GM23338 (cell line): ENCODE measurements at regions not wholly inside any gene's neighbourhood (a gene's known extent, or its start where the extent isn't known, plus 50 kb on each side); places are given as distances from the start of the nearest gene placed in this dataset.
A peak's percentile ranks its signal among the peaks of the same experiment; 100 is the strongest.

Experiments used
- ATAC-seq: fragments of 200-7000 bp; cut with Tn5 transposase; 3 replicates; pipeline ENCODE4 v1.9.1; 2020
- DNase-seq: peaks from one replicate; pipeline ENCODE4 v3.0.0-alpha.2; 2015; ENCODE audit warnings: low spot score
- H2AFZ ChIP-seq: fragments of 200-600 bp; sonication (generic); 2 replicates; pipeline ENCODE4 v1.8.0; 2016; ENCODE audit warnings: antibody characterized with exemption, mild to moderate bottlenecking, moderate library complexity
- H3F3A ChIP-seq: fragments of 200-600 bp; sonication (generic); replicated peaks from 2 replicates; pipeline ENCODE4 v1.8.0; 2017; ENCODE audit warnings: antibody characterized with exemption, mixed run types, low read depth
- H3K27ac ChIP-seq: fragments of 200-600 bp; sonication (generic); 2 replicates; pipeline ENCODE4 v1.6.1; 2016; ENCODE audit warnings: low read depth
- H3K27me3 ChIP-seq: fragments of 200-600 bp; sonication (generic); 2 replicates; pipeline ENCODE4 v1.8.0; 2016; ENCODE audit warnings: mild to moderate bottlenecking, mixed run types, moderate library complexity; ENCODE audit not compliant: insufficient read depth
- H3K36me3 ChIP-seq: fragments of 200-600 bp; sonication (generic); 2 replicates; pipeline ENCODE4 v1.8.0; 2016; ENCODE audit warnings: mild to moderate bottlenecking; ENCODE audit not compliant: insufficient read depth
- H3K4me1 ChIP-seq: fragments of 200-600 bp; sonication (generic); 2 replicates; pipeline ENCODE4 v1.8.0; 2016; ENCODE audit warnings: mild to moderate bottlenecking, moderate library complexity; ENCODE audit not compliant: insufficient read depth
- H3K4me2 ChIP-seq: fragments of 200-600 bp; sonication (generic); 2 replicates; pipeline ENCODE4 v1.7.1; 2017; ENCODE audit warnings: mixed run types
- H3K4me3 ChIP-seq: fragments of 200-600 bp; sonication (generic); 2 replicates; pipeline ENCODE4 v1.6.1; 2016; ENCODE audit warnings: mixed run types
- H3K79me2 ChIP-seq: fragments of 200-600 bp; sonication (generic); replicated peaks from 2 replicates; pipeline ENCODE4 v1.8.0; 2017; ENCODE audit warnings: mild to moderate bottlenecking; ENCODE audit not compliant: insufficient read depth
- H3K9me2 ChIP-seq: fragments of 200-600 bp; sonication (generic); 2 replicates; pipeline ENCODE4 v1.8.0; 2017; ENCODE audit not compliant: insufficient read depth
- H4K20me1 ChIP-seq: fragments of 200-600 bp; sonication (generic); replicated peaks from 2 replicates; pipeline ENCODE4 v1.8.0; 2017; ENCODE audit warnings: mild to moderate bottlenecking; ENCODE audit not compliant: insufficient read depth
- H3K27ac Mint-ChIP-seq: 2 replicates; pipeline ENCODE4 v1.8.0; 2020; ENCODE audit warnings: inconsistent platforms, mild to moderate bottlenecking, moderate library complexity, mixed read lengths
- H3K27me3 Mint-ChIP-seq: 3 replicates; pipeline ENCODE4 v1.8.0; 2022; ENCODE audit warnings: low read depth, mild to moderate bottlenecking, moderate library complexity, mixed read lengths, inconsistent platforms; ENCODE audit not compliant: insufficient read depth, poor library complexity
- H3K36me3 Mint-ChIP-seq: 3 replicates; pipeline ENCODE4 v1.8.0; 2021; ENCODE audit warnings: low read depth, mild to moderate bottlenecking, inconsistent platforms, moderate library complexity, mixed read lengths
- H3K4me1 Mint-ChIP-seq: 3 replicates; pipeline ENCODE4 v1.8.0; 2020; ENCODE audit warnings: mild to moderate bottlenecking, inconsistent platforms, mixed read lengths
- H3K4me3 Mint-ChIP-seq: 3 replicates; pipeline ENCODE4 v1.8.0; 2021; ENCODE audit warnings: moderate library complexity, mild to moderate bottlenecking, inconsistent platforms, mixed read lengths
- H3K9me3 Mint-ChIP-seq: 3 replicates; pipeline ENCODE4 v1.8.0; 2020; ENCODE audit warnings: moderate library complexity, mild to moderate bottlenecking, inconsistent platforms, mixed read lengths
- CREB1 ChIP-seq: fragments of 250-450 bp; sonication (Bioruptor Pico); IDR thresholded peaks from 2 replicates; pipeline ENCODE4 v1.5.0; 2020; ENCODE audit warnings: low read depth, mild to moderate bottlenecking, moderate library complexity
- CTCF ChIP-seq, 2 experiments: fragments of 200-600 bp in 1 of 2; sonication (generic) in 1 of 2; conservative IDR thresholded peaks; 2 replicates each; pipeline versions ENCODE4 v1.5.1 to v1.6.1; 2016 to 2017; ENCODE audit warnings: antibody characterized with exemption in 2 of 2, low read depth in 2 of 2, mild to moderate bottlenecking in 2 of 2, moderate library complexity in 1 of 2
- EZH2 ChIP-seq: fragments of 200-600 bp; sonication (generic); IDR thresholded peaks from one replicate; pipeline ENCODE4 v1.8.0; 2017; ENCODE audit warnings: antibody characterized with exemption, mild to moderate bottlenecking, low read depth; ENCODE audit not compliant: unreplicated experiment
- JUNB ChIP-seq: IDR thresholded peaks from one replicate; pipeline ENCODE4 v1.6.1; 2016; ENCODE audit warnings: antibody characterized with exemption; ENCODE audit not compliant: unreplicated experiment
- NANOG ChIP-seq: IDR thresholded peaks from 2 replicates; pipeline ENCODE4 v1.6.1; 2016; ENCODE audit warnings: antibody characterized with exemption, borderline replicate concordance
- POLR2AphosphoS5 ChIP-seq: IDR thresholded peaks from 2 replicates; pipeline ENCODE4 v1.6.1; 2016; ENCODE audit warnings: antibody characterized with exemption, low read depth
- REST ChIP-seq: IDR thresholded peaks from one replicate; pipeline ENCODE4 v1.6.1; 2018; ENCODE audit warnings: antibody characterized with exemption; ENCODE audit not compliant: unreplicated experiment
- STAT1 ChIP-seq: IDR thresholded peaks from one replicate; pipeline ENCODE4 v1.6.1; 2016; ENCODE audit warnings: antibody characterized with exemption; ENCODE audit not compliant: unreplicated experiment
- ZNF114 ChIP-seq: fragments of 250-450 bp; sonication (Bioruptor Pico); IDR thresholded peaks from 2 replicates; pipeline ENCODE4 v1.5.0; 2020; ENCODE audit warnings: mild to moderate bottlenecking, moderate library complexity
- ZNF331 ChIP-seq: fragments of 250-450 bp; sonication (Bioruptor Pico); IDR thresholded peaks from 2 replicates; pipeline ENCODE4 v1.5.0; 2020; ENCODE audit warnings: low read depth, mild to moderate bottlenecking, moderate library complexity

DNA sequence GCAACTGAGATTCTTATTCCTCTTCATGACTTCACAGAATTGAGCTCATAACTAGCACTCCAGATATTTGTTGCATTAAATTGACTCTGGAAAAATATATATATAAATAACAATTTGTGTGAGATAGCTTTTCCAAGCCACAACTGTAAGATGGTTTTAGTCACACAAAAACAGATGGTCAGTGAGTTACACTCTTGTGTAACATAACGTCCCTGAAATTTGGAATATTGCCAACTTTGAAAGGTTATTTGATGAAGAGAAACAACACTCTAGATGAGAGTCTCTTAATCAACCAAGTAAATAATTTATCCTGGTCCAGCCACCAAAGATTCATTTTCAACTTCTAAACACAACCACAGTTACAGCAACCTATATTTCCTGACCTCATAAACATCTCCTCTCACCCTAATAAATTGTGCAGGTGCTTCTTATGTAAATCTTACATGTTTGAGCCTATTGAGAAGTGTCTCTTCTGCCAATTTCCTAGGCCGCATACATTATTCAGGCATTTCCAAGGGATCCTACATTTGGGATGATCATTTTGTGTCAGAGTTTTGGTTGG lies 84.9 kb upstream of the ACP3 start:
- no peak for TF ChIP-seq CTCF (conservative IDR thresholded peaks at IDR 0.05; ENCODE audit: low read depth in 2 of 2)
- peaks cover 12% of the 10 kb centered on the region for H3K4me1 ChIP-seq
- no peaks in the 10 kb centered on the region for H3K79me2 ChIP-seq
- no peak overlapping the region for H3K4me3 Mint-ChIP-seq
- H3K4me3 ChIP-seq, result no peak overlapping the region
- H3F3A ChIP-seq, result no peaks in the 10 kb centered on the region
- H3K36me3 ChIP-seq, result no peaks in the 10 kb centered on the region
- H3K27ac ChIP-seq, result no peak overlapping the region
- no peak for ATAC-seq
- H4K20me1 ChIP-seq, result no peaks in the 10 kb centered on the region
- no peak overlapping the region for H3K27ac Mint-ChIP-seq
- 0 out of 2 replicates have a peak, but pooled peaks cover 5% of the 10 kb centered on the region for H3K9me2 ChIP-seq
- no peaks in the 10 kb centered on the region for H3K36me3 Mint-ChIP-seq
- H3K4me2 ChIP-seq, result peak overlapping the region; percentile 8; the same call in 1 of the 2 replicates
- H3K27me3 ChIP-seq, result no peaks in the 10 kb centered on the region
- H3K9me3 Mint-ChIP-seq, result no peaks in the 10 kb centered on the region; the same call in 2 of the 3 replicates
- H3K4me1 Mint-ChIP-seq, result peaks cover 15% of the 10 kb centered on the region
- H3K27me3 Mint-ChIP-seq, result peaks cover 5% of the 10 kb centered on the region
- no peak for DNase-seq
- 0 out of 2 replicates have a peak overlapping the region, but pooled peaks have one; percentile 57 for H2AFZ ChIP-seq

DNA sequence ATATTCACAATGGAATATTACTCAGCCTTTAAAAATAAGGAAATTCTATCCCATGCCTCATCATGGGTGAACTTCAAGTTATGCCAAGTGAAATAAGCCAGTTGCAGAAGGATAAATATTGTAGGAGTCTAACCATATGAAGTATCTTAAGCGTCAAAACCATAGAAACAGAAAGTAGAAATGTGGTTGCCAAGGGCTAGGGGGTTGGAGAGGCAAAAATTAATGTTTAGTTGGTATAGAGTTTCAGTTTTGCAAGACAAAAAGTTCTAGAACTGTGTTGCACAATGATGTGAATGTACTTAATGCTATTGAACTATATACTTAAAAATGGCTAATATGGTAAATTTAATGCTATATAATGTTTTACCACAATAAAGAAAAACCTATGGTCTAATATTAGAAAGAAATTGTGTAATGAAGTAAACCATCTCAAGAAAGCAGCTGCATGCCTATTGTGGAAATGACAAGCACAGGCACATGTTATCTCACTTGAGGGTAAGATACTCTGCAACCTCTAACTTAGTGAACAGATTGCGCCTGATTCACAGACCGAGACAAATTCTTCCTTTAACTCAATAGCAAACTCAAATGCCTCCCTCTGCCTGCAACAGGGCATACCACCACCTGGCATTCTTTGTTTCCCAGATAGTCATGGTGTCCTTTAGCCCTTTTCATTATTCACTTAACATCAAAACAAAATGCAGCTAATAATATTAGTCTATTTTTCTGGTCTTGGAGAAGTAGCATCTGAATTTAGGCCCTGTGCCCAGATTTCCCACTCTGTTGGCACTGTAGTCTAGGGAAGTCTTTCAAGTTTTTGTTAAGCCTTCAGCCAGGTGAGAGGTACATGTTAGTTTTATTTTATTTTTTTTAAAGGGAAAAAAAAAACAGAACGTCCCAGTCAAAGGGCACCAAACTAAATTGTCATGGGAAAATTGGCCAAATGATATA lies 80.2 kb upstream of the ACP3 start:
- Mint-ChIP-seq H3K36me3 (no peaks in the 10 kb centered on the region), H3K27ac (no peak overlapping the region), H3K9me3 (no peaks in the 10 kb centered on the region), H3K4me1 (peaks cover 15% of the 10 kb centered on the region; the same call in 2 of the 3 replicates), H3K27me3 (no peaks in the 10 kb centered on the region), H3K4me3 (no peak overlapping the region)
- Histone ChIP-seq H3K27me3 (no peaks in the 10 kb centered on the region), H3F3A (no peaks in the 10 kb centered on the region), H3K79me2 (no peaks in the 10 kb centered on the region), H3K36me3 (no peaks in the 10 kb centered on the region), H2AFZ (no peak overlapping the region), H3K4me3 (no peak overlapping the region), H3K4me2 (no peak overlapping the region), H4K20me1 (no peaks in the 10 kb centered on the region), H3K4me1 (peaks cover 12% of the 10 kb centered on the region), H3K9me2 (no peaks in the 10 kb centered on the region; the same call in 1 of the 2 replicates), H3K27ac (no peak overlapping the region)
- no peak for ATAC-seq
- TF ChIP-seq POLR2AphosphoS5, result no peak
- no peak for TF ChIP-seq STAT1
- peak; percentile 4 for DNase-seq

- Histone ChIP-seq H3K4me1 (peaks cover 9% of the 10 kb centered on the region), H3K9me2 (no peaks in the 10 kb centered on the region; the same call in 1 of the 2 replicates), H3K36me3 (no peaks in the 10 kb centered on the region), H3K79me2 (no peaks in the 10 kb centered on the region), H3F3A (no peaks in the 10 kb centered on the region), H3K27ac (no peak overlapping the region), H3K27me3 (no peaks in the 10 kb centered on the region), H3K4me2 (no peak overlapping the region), H4K20me1 (no peaks in the 10 kb centered on the region), H2AFZ (no peak overlapping the region), H3K4me3 (no peak overlapping the region)
- no peak for DNase-seq
- H3K27me3 Mint-ChIP-seq, result no peaks in the 10 kb centered on the region
- peaks cover 13% of the 10 kb centered on the region; the same call in 2 of the 3 replicates for H3K4me1 Mint-ChIP-seq
- no peaks in the 10 kb centered on the region for H3K36me3 Mint-ChIP-seq
- no peak for ATAC-seq
- H3K4me3 Mint-ChIP-seq, result no peak overlapping the region
- no peak overlapping the region for H3K27ac Mint-ChIP-seq
- H3K9me3 Mint-ChIP-seq, result no peaks in the 10 kb centered on the region
- no peak for TF ChIP-seq POLR2AphosphoS5
- TF ChIP-seq EZH2, result no peak
- no peak for TF ChIP-seq NANOG
- TF ChIP-seq CTCF (conservative IDR thresholded peaks at IDR 0.05; ENCODE audit: low read depth in 2 of 2), result no peak
- no peak for TF ChIP-seq ZNF114 (CRISPR knock-in tag)
- no peak for TF ChIP-seq STAT1
- TF ChIP-seq CREB1 (CRISPR knock-in tag), result no peak
- no peak for TF ChIP-seq ZNF331 (CRISPR knock-in tag)
- TF ChIP-seq JUNB, result no peak
- no peak for TF ChIP-seq REST
These were observed 79.6 kb upstream of the ACP3 start for GRCh38 chr3:132237652-132238032.
